GM03348 (cell line): ENCODE measurements at regions not wholly inside any gene's neighbourhood (a gene's known extent, or its start where the extent isn't known, plus 50 kb on each side); places are given as distances from the start of the nearest gene placed in this dataset.
"Not testable (repeated sequence)": the region's sequence is repeated elsewhere in the genome, so short reads cannot be mapped to it uniquely, and the experiment has no call there.

Source experiments
- DNase-seq: peaks from one replicate; pipeline ENCODE4 v3.0.0; 2012; ENCODE audit warnings: low spot score

DNA sequence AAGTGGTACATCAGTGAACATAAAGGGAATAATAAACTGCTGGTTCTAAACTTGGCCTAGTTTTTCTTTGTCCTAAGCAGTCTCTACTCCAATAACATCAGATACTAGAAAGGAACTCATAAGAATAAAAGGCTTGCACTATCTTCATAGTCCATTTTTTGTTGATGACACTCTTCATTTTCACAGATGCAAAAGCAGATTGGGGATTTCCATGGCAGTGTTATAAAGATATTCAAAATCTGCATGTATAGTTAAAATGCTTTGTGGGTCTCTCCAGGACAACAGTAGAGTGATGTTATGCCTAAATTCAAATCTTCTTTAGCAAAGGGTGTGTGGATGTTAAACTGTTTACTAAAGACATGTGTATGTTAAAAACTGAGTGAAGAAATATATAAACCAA is 745.8 kb downstream of the TRHDE start:
- DNase-seq: no peak

DNA sequence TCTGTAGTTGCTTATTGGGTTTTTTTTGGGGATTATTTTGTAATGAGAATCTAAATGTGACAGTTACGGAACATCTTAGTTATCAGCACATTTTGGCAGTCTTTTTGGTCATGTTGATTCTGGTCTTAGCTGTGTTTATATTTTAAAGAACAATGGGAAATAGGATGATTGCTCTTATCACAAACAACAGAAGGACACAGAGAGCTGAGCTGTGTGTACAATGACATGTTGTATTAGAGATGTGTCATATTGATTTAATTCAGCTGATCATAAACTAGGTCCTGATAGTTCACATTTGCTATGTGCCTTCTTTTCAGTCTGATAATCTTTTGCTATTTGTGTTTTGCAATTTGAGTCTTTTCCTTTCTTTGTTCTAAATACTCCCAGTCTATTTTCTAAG is 781.7 kb downstream of the TRHDE start:
- no peak for DNase-seq

DNA sequence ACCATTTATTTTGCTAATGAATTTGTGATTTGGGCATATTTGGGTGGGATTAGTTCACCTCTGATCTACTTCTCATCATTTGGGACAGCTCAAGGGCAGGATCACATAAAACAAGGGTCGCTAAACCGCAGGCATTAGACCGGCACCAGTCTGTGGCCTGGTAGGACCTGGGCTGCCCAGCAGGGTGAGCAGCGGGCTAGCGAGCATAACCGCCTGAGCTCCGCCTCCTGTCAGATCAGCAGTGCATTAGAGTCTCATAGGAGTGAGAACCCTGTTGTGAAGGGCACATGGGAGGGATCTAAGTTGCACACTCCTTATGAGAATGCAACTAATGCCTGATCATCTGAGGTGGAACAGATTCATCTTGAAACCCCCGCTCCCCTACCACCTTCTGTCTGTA is 785.3 kb downstream of the TRHDE start:
- DNase-seq: no peak

DNA sequence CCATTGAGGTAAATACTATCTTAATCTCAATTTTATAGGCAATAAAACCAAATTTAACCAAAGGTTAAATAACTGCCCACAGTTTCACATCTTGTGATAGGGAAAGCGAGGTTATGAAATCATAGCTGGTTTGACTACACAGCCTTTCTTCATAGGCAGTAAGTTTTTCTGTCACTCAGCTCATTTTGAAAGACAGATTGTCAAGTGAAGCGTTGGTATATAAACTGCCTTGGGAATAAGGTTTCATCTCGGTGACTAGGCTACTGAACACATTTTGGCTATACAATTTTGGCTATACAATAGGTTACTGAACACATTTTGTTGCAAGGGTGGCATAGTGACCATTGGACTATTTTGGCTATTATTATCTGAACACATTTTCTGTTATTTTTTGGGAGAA is 793.7 kb downstream of the TRHDE start:
- no peak for DNase-seq

DNA sequence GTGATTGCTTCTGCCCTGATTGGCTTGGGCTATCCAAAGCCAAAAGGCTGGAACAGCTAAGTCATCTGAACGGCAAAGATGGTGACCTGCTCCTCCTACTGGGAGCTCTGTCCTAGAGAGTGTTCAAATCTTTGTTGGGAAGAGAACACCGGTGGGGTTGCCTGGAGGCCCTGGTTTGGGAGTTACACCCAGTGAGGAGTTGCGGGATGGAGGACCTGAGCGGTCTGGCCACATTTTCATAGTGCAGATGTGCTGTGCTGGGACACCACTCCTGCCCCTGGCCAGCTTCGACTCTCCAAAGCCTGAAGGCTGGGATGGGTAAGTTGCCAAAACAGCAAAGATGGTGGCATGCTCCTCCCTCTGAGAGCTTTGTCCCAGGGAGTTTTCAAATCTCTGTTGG is 795.4 kb downstream of the TRHDE start:
- no peak for DNase-seq

DNA sequence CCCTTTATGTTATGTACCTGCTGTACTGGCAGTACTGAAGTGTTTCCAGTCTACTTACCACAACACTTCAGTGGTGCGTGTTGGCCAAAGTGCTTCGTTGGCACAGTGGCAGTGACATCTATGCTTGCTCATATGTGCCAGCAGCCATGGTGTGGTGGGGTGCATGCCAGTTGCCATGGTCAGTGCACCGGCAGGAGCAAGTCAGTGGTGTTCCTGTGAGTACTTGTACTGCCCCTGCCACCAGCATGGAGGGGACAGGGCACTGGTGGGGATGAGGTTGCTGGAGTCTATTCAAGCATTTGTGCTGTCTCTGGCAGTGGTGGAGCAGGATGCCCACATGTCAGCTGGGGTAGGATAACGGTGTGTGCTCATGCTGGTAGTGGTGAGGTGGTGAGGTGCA is 800.0 kb downstream of the TRHDE start:
- DNase-seq: no peak

DNA sequence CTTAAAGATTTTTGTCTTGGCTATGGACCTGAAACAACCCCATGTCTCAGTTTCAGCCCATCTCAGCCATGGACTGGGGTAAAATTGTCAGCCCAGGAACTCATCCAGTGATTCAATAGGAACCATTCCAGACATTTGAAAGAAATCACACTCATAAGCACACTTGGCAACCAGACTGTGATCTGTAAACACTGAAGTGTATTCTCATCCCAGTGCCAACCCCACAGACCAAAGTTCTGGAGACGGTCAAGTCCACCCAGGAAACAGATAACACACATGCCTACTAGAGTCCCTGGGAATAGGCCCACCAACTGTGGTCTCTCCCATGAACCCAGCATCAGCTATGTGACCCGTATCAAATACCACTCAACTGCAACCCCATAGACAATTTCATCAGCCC is 804.6 kb downstream of the TRHDE start:
- no peak for DNase-seq

DNA sequence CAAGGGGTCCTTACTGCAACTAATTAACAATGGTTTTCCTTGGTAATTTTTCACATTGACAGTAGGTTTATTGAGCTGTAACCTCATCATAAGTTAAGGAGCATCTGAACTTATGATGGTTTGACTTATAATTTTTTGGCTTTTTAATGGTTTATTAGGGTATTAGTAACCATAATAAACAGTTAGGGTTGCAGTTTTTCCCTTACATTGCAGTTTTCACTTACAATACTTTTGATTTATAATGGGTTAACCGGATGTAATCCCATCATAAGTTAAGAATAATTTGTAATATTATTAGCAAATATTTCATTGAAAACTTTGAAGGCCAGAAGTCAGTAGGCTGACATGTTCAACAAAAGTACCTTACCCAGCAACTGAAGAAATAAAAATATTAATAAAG is 811.6 kb downstream of the TRHDE start:
- DNase-seq: no peak

DNA sequence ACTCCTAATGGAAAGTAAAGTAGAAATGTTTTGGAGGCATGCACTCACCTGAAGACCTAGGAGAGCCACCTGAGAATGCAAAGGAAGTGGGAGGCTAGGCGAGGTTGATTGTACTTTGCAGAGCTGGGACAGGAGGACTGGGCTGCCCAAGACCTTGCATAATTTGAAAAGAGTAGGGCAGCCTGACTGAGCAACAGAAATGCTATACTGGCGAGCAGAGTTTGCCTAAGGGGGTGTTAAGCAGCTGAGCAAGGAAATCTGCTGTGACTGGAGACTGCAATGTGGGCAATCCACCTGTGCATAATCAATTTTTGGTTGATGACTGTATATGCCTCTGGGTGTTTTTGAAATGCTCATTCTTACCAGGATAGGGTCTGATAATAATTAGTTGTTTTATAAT is 834.1 kb downstream of the TRHDE start:
- no peak for DNase-seq

DNA sequence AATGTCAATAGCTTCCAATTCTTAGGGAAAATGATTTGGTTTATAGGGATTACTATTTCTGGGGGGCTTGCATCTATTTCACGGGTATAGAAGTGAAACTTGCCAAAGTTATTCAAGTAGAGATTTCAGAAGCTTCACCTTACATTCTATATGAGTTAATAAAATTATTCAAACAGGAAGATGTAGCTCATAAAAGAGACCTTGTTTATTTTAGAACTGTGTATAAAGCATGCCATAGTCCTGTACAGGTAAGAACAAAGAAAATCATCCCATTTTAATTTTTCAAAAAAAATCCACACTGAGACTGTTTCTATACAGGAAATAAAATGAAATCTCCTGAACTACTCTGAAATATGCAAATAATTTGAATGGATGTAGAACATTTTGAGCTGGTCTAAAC is 834.7 kb downstream of the TRHDE start:
- DNase-seq: no peak

DNA sequence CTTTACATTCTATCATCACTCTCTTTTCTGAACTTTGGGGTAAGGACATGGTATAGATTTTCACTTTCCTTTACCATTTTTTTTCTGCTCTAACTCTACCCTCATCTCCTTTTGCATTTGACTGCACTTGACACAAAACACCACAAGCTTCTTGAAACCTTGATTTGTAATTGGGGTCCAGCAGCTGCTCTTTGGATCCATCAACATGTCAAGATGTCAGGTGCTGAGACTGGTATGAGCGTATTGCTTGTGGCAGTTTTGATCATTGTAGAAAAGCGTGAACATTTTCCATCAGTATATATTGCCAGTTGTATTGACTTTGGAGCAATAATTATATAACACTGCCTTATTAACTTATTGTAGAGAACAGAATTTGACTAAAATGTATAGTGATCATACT is 838.6 kb downstream of the TRHDE start:
- no peak for DNase-seq

DNA sequence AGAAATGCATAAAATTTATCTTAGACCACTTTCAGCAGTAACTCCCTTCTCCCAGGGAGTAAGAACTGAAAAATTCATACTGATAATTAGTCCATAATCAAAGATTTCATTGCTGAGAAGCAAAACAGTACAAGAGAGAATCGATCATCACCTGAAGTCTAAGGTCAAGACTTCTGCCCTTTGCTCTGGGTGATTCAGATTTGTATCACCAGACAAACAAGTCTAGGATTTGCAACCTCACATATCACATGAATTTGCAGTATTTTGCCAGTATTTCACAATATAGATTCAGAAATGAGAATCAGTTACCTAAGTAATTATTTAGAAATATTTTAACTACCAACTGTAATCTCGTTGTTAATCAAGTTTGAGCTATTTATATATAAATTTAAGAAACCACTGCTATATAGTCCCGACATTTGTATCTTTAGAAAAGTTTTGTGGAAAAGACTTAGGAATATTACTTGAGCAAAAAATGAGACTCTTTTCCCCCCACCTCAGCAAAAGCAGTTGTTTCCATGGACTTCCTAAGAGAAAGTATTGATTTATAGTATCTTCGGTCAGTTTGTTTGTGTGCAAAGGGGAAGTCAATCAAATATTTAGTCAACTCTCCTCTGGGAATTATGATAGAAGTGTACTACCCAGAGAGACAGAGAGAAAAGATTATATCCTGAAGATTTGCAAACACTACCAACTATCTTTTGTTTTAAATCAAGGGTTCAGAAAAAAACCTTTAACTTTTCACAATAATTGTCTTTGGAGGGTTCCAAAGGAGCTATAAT is 840.1 kb downstream of the TRHDE start:
- DNase-seq: no peak

DNA sequence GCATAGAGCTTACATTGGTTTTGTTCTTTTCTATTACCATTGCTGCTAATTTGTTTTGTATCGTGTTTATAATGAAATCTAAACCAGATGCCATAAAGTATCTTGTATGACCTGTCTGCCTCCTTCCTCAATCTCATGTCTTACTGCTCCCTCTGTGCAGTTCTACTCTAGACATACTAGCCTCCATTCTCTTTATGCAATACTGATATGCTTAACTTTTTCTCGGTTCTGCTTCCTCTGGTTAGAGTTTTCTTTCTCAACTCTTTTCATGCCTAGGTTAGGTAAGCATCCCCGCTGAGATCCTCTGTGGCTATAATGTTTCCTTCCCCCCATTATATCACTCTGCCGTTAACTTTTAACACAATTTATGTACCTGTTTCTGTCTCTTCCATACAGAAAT is 852.3 kb downstream of the TRHDE start:
- no peak for DNase-seq

DNA sequence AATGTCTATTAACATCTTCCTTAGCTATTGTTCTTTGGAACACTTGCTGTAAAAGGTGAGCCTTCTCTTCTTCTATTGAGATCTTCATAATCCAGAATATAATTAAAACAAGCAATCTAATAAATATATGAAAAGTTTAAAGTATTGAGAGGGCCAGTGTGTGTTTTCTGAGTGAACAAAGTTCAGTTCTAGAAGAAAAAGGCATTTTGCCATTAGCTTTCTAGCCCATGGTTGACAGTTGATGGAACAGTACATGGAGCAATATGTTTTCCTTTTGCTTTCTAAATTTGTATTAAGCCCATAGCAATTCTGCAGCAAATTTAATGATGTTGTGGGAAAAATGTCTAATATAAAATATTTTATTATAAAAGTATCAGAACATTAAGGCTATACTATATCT is 853.0 kb downstream of the TRHDE start:
- no peak for DNase-seq

DNA sequence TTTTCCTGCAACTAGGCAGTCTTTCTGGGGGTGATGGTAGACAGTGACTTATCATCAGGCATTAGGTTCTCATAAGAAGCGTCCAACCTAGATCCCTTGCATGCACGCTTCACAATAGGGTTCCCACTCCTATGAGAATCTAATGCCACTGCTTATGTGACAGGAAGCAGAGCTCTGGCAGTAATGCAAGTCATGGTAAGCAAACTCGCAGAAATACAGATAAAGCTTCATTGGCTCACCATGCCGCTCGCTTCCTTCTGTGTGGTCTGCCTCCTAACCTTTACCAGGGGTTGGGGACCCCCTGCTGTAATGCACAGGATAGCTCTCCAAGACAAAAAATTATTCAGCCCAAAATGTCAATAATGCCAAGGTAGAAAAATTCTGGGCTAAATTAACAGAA is 864.2 kb downstream of the TRHDE start:
- DNase-seq: no peak

DNA sequence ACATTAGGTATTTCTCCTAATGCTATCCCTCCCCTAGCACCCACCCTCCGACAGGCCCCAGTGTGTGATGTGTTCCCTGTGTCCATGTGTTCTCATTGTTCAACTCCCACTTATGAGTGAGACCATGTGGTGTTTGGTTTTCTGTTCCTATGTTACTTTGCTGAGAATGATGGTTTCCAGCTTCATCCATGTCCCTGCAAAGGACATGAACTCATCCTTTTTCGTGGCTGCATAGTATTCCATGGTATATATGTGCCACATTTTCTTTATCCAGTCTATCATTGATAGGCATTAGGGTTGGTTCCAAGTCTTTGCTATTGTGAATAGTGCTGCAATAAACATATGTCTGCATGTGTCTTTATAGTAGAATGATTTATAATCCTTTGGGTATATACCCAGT is 867.5 kb downstream of the TRHDE start:
- not testable (repeated sequence) for DNase-seq

DNA sequence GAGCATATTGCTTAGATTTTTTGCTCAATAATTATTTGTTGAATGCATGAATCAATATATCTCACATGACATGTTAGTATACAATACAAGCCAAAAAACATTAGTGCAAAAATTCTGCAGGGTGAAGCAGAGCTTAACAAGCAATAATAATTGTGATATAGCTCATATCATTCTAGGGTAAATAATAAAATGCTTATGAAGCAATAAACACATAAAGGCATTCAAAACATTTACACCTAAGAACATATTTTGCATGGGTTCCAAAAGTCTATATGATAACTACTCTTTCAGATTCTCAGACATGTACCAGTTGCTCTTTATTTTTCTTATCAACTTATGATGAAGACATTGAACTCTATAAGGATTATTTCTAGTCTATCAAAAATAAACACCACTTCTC is 886.2 kb downstream of the TRHDE start:
- no peak for DNase-seq

DNA sequence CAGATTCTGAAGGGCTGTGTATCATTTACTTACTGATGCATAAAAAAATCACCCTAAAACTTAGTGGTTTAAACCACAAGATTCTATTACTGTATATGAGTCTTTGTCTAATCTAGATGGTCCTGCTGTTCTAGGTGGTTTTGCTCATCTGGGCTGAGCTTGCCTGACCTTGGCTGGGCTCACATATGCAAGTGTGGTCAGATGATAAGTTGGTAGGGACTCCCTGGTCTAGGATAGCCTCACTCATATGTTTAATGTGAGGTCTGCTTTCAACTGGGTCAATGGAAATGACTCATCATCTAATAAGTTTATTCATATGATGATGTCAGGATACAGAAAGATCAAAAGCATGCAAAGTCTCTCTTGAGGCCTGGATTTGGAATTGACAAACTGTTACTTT is 887.8 kb downstream of the TRHDE start:
- DNase-seq: no peak

DNA sequence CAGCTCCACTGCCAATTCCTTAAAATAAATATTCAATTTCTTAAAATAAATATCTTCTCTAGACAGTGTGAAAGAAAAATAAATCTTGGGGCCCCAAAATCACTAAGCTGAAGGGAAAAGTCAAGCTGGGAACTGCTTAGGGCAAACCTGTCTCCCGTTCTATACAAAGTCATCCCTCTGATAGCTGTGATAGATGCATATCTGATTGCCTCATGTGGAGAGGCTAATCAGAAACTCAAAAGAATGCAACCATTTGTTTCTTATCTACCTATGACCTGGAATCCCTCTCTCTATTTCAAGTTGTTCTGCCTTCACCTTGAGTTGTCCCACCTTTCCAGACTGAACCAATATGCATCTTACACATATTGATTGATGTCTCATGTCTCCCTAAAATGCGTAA is 889.8 kb downstream of the TRHDE start:
- no peak for DNase-seq

DNA sequence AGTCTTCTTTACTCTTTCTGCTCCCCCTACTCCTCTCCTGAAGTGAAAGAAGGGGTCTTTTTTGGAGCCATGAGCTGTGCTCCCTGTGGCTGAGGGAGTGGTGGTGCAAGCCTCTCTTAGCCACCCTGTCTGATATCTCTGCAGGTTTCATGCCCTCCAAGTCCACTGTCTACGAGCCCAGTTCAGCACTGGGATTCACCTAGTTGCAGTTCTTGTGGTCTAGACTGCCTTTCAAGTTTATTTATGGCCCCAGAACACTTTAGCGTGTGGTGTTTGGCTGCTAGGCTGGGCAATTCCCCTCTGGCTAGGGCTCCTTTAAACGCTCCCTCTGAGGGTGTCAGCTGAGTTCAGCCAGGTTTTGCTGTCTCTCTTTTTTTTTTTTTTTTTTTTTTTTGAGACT is 908.6 kb downstream of the TRHDE start:
- DNase-seq: no peak

DNA sequence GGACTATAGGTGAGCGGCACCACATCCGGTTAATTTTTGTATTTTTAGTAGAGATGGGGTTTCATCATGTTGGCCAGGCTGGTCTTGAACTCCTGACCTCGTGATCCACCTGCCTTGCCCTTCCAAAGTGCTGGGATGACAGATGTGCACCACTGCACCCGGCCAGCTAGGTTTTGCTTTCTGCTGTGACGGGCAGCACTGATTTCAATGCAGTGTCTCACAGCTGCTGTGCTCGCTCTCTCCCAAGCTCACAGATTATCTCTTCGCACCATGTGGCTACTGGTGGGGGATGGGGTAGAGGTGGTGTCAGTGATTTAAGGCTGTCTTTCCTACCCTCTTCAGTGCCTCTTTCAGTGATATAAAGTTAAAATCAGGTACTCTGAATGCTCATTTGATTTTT is 909.1 kb downstream of the TRHDE start:
- no peak for DNase-seq

DNA sequence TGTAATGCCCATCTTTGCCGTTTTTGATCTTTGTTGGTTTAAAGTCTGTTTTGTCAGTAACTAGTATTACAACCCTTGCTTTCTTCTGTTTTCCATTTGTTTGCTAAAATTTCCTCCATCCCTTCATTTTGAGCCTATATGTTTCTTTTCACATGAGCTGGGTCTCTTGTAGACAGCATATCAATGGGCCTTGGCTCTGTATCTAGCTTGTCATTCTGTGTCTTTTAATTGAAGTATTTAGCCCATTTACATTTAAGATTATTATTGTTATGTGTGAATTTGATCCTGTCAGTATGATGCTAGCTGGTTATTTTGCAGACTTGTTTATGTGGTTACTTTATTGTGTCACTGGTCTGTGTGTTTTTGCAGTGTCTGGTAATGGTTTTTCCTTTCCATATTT is 913.2 kb downstream of the TRHDE start:
- no peak for DNase-seq

DNA sequence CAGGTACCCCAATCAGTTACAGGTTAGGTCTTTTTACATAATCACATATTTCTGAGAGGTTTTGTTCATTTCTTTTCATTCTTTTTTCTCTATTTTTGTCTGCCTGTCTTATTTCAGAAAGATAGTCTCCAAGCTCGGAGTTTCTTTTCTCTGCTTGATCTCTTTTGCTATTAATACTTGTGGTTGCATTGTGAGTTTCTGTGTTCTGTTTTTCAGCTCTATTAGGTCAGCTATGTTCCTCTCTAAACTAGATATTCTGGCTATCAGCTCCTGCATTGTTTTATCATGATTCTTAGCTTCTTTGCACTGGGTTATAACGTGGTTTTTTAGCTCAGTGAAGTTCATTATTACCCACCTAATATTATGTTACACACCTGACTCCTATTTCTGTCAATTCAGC is 914.1 kb downstream of the TRHDE start:
- DNase-seq: no peak

DNA sequence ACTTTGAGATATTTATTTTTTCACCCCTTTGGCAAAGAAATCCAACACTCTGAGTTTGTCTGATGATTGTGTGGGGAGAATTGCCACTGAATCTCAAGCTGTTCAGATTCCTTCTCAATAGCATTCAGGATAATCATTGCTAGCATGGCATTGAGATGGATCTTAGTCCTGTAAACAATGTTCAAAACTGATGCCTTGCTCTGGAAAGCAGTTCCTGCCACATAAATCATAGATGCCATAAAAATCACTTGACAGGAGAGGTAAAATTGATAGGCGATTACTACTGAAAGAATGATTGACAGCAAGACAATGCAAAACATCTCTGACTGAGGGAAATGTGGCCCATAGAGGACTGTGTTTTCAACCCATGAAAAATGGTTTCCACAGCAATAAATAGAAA is 915.6 kb downstream of the TRHDE start:
- DNase-seq: no peak
